HepG2 (cell line): ENCODE measurements at regions not wholly inside any gene's neighbourhood (a gene's known extent, or its start where the extent isn't known, plus 50 kb on each side); places are given as distances from the start of the nearest gene placed in this dataset.

ENCODE experiments used
- ATAC-seq: fragments of 200-7000 bp; cut with Tn5 transposase; 3 replicates; pipeline ENCODE4 v1.9.1; 2020; ENCODE audit warnings: mild to moderate bottlenecking, moderate library complexity
- BruUV-seq: library from RNA; stranded (reverse); fragments of 400-500 nt; replicated peaks from 2 replicates; lab custom pipeline; 2021; lab: Mats Ljungman, UMichigan
- CTCF ChIA-PET: fragments of 300-600 bp; formaldehyde crosslinking; extraction: SDS; loops from one replicate; lab custom pipeline; 2021; ENCODE audit warnings: low total read pairs, inconsistent platforms, low intra/inter-chr PET ratio; lab: Yijun Ruan, JAX
- POLR2A ChIA-PET: fragments of 350-600 bp; sonication (Branson Sonifier 250); formaldehyde crosslinking; loops from one replicate; lab custom pipeline; 2020; ENCODE audit warnings: antibody characterized with exemption, inconsistent platforms; lab: Yijun Ruan, JAX
- DNase-seq: peaks from one replicate; pipeline ENCODE4 v3.0.0-alpha.2; 2015; ENCODE audit warnings: low spot score
- FAIRE-seq: peaks from 3 replicates; lab custom pipeline; 2011; peaks lifted over from hg19 to GRCh38; lab: Jason Lieb, UNC
- H2AFZ ChIP-seq: one replicate; pipeline ENCODE4 v1.6.1; 2011; ENCODE audit warnings: low read length, inconsistent platforms
- H3K27ac ChIP-seq: fragments of 300-600 bp; 3 replicates; pipeline ENCODE4 v1.8.0; 2011; ENCODE audit warnings: mixed run types, mild to moderate bottlenecking, mixed read lengths, low read length, inconsistent platforms; ENCODE audit not compliant: insufficient read depth; ENCODE audit errors: extremely low read length
- H3K27me3 ChIP-seq, 2 experiments: fragments of 200-600 bp in 1 of 2; 2 replicates in 1 of 2; 3 replicates in 1 of 2; pipeline versions ENCODE4 v1.6.0 to v1.8.0; 2011; ENCODE audit warnings: low read length in 2 of 2, mild to moderate bottlenecking in 2 of 2, moderate library complexity in 2 of 2, inconsistent platforms in 1 of 2; ENCODE audit not compliant: insufficient read depth in 2 of 2, control insufficient read depth in 1 of 2
- H3K36me3 ChIP-seq, 2 experiments: fragments of 200-600 bp in 1 of 2; replicated peaks in 1 of 2; 2 replicates in 1 of 2; 3 replicates in 1 of 2; pipeline versions ENCODE4 v1.5.1 to v1.8.0; 2011; ENCODE audit warnings: low read length in 2 of 2, inconsistent platforms in 1 of 2; ENCODE audit not compliant: insufficient read depth in 2 of 2, control insufficient read depth in 1 of 2
- H3K4me1 ChIP-seq: 2 replicates; pipeline ENCODE4 v1.5.1; 2012; ENCODE audit warnings: low read length, inconsistent platforms; ENCODE audit not compliant: insufficient read depth
- H3K4me2 ChIP-seq: 2 replicates; pipeline ENCODE4 v1.6.0; 2011; ENCODE audit warnings: low read depth, low read length, inconsistent platforms
- H3K4me3 ChIP-seq, 3 experiments: fragments of 200-600 bp in 1 of 3; sonication (generic), shearing (Covaris generic) in 1 of 3; replicated peaks in 1 of 3; 2 replicates each; pipeline ENCODE4 v1.5.1; 2011 to 2016; ENCODE audit warnings: low read length in 3 of 3, inconsistent platforms in 2 of 3, low read depth in 2 of 3, mild to moderate bottlenecking in 2 of 3, control low read depth in 1 of 3, mixed read lengths in 1 of 3; ENCODE audit not compliant: insufficient read depth in 1 of 3
- H3K79me2 ChIP-seq: one replicate; pipeline ENCODE4 v1.6.1; 2011; ENCODE audit warnings: low read length, inconsistent platforms; ENCODE audit not compliant: insufficient read depth
- H3K9ac ChIP-seq: 2 replicates; pipeline ENCODE4 v1.6.0; 2011; ENCODE audit warnings: mild to moderate bottlenecking, low read depth, low read length, inconsistent platforms; ENCODE audit not compliant: insufficient read depth
- H3K9me3 ChIP-seq: 2 replicates; pipeline ENCODE4 v1.5.1; 2012; ENCODE audit warnings: mild to moderate bottlenecking, low read length
- H4K20me1 ChIP-seq: 2 replicates; pipeline ENCODE4 v1.6.0; 2011; ENCODE audit warnings: inconsistent platforms, mild to moderate bottlenecking, low read length, moderate library complexity; ENCODE audit not compliant: insufficient read depth
- ATAD3A ChIP-seq: sonication (generic); formaldehyde crosslinking; IDR thresholded peaks from 2 replicates; pipeline ENCODE4 v1.4.0; 2020; ENCODE audit warnings: missing genetic modification reagents
- ATF6 ChIP-seq: sonication (generic); formaldehyde crosslinking; conservative IDR thresholded peaks from 2 replicates; pipeline ENCODE4 v1.4.0; 2020; ENCODE audit warnings: missing genetic modification reagents
- CBX5 ChIP-seq: sonication (generic); formaldehyde crosslinking; IDR thresholded peaks from 2 replicates; pipeline ENCODE4 v1.4.0; 2020; ENCODE audit warnings: missing genetic modification reagents, borderline replicate concordance
- FOXM1 ChIP-seq: sonication (generic); formaldehyde crosslinking; IDR thresholded peaks from 2 replicates; pipeline ENCODE4 v1.5.0; 2020; ENCODE audit warnings: missing genetic modification reagents
- HIVEP1 ChIP-seq: sonication (generic); formaldehyde crosslinking; IDR thresholded peaks from 2 replicates; pipeline ENCODE4 v1.4.0; 2020; ENCODE audit warnings: mild to moderate bottlenecking, missing genetic modification reagents
- HNF1B ChIP-seq: sonication (generic); formaldehyde crosslinking; IDR thresholded peaks from 2 replicates; pipeline ENCODE4 v1.5.1; 2020; ENCODE audit warnings: mild to moderate bottlenecking, moderate library complexity, missing genetic modification reagents
- JUNB ChIP-seq: sonication (generic); formaldehyde crosslinking; IDR thresholded peaks from 2 replicates; pipeline ENCODE4 v1.8.0; 2022; ENCODE audit warnings: missing genetic modification reagents, mild to moderate bottlenecking, borderline replicate concordance
- KDM5B ChIP-seq: sonication (generic); formaldehyde crosslinking; IDR thresholded peaks from 2 replicates; pipeline ENCODE4 v1.4.0; 2020; ENCODE audit warnings: missing genetic modification reagents, mild to moderate bottlenecking, borderline replicate concordance
- MAF1 ChIP-seq: sonication (generic); formaldehyde crosslinking; IDR thresholded peaks from 2 replicates; pipeline ENCODE4 v1.5.0; 2020; ENCODE audit warnings: missing genetic modification reagents, borderline replicate concordance
- PHF8 ChIP-seq: sonication (generic); formaldehyde crosslinking; IDR thresholded peaks from 2 replicates; pipeline ENCODE4 v1.5.0; 2020; ENCODE audit warnings: missing genetic modification reagents
- PLRG1 ChIP-seq: fragments of 450-650 bp; conservative IDR thresholded peaks from 2 replicates; pipeline ENCODE4 v1.6.1; 2016
- PRDM10 ChIP-seq: sonication (generic); formaldehyde crosslinking; IDR thresholded peaks from 2 replicates; pipeline ENCODE4 v1.4.0; 2020; ENCODE audit warnings: low read depth, missing genetic modification reagents
- SP140L ChIP-seq: sonication (generic); formaldehyde crosslinking; IDR thresholded peaks from 2 replicates; pipeline ENCODE4 v1.4.0; 2020; ENCODE audit warnings: missing genetic modification reagents, borderline replicate concordance
- TRAFD1 ChIP-seq: sonication (generic); formaldehyde crosslinking; IDR thresholded peaks from 2 replicates; pipeline ENCODE4 v1.5.1; 2020; ENCODE audit warnings: missing genetic modification reagents, mild to moderate bottlenecking, borderline replicate concordance
- ZNF337 ChIP-seq: sonication (generic); formaldehyde crosslinking; IDR thresholded peaks from 2 replicates; pipeline ENCODE4 v1.5.1; 2020; ENCODE audit warnings: missing genetic modification reagents, low read depth, mild to moderate bottlenecking, borderline replicate concordance
- ZNF616 ChIP-seq: sonication (generic); formaldehyde crosslinking; IDR thresholded peaks from 2 replicates; pipeline ENCODE4 v1.5.0; 2020; ENCODE audit warnings: low read depth, mild to moderate bottlenecking, missing genetic modification reagents
- ZNF678 ChIP-seq: sonication (generic); formaldehyde crosslinking; IDR thresholded peaks from 2 replicates; pipeline ENCODE4 v1.4.0; 2020; ENCODE audit warnings: mild to moderate bottlenecking, missing genetic modification reagents
- ZNF816 ChIP-seq: sonication (generic); formaldehyde crosslinking; IDR thresholded peaks from 2 replicates; pipeline ENCODE4 v1.8.0; 2022; ENCODE audit warnings: missing genetic modification reagents, mild to moderate bottlenecking, borderline replicate concordance
- WGBS: methylation state at CpG from one replicate; pipeline ENCODE4 v1.1.6; 2017; ENCODE audit warnings: low lambda C conversion rate; 5-methylcytosine and 5-hydroxymethylcytosine counted together
- in situ Hi-C: cut with HindIII; loops from 2 replicates; pipeline ENCODE4 v1.10.0; 2017; ENCODE audit warnings: low pct_unique_long_range_greater_than_20kb; ENCODE audit not compliant: extremely low pct_ligation_motif_present
- intact Hi-C: fragments of 100-400 bp; cut with micrococcal nuclease; formaldehyde crosslinking; loops from one replicate; pipeline ENCODE4 v1.10.0; 2022; ENCODE audit not compliant: unreplicated experiment

- Histone ChIP-seq H2AFZ (no peak overlapping the region), H4K20me1 (no peaks in the 10 kb centered on the region), H3K9me3 (no peaks in the 10 kb centered on the region), H3K4me2 (no peak overlapping the region), H3K4me1 (no peaks in the 10 kb centered on the region), H3K4me3 (no peak overlapping the region), H3K27ac (no peak overlapping the region), H3K79me2 (no peaks in the 10 kb centered on the region), H3K36me3 (no peaks in the 10 kb centered on the region), H3K9ac (no peak overlapping the region), H3K27me3 (no peaks in the 10 kb centered on the region)
- DNase-seq (no peak), ATAC-seq (no peak), FAIRE-seq (no peak)
- intact Hi-C loops = no loop called here
- 16% methylated on average over 4 of the region's 4 CpGs for WGBS
- ChIA-PET CTCF (no interaction called here), POLR2A (no interaction called here)
- BruUV-seq = no TSS peak
- in situ Hi-C loops = no loop called here
- TF ChIP-seq PRDM10 (CRISPR knock-in tag) (no peak), KDM5B (CRISPR knock-in tag) (no peak), ZNF337 (CRISPR knock-in tag) (no peak), FOXM1 (CRISPR knock-in tag) (no peak), ZNF616 (no peak), PHF8 (CRISPR knock-in tag) (no peak), MAF1 (CRISPR knock-in tag) (no peak), HIVEP1 (CRISPR knock-in tag) (no peak), TRAFD1 (CRISPR knock-in tag) (no peak), ATF6 (no peak), ZNF816 (CRISPR knock-in tag) (no peak), PLRG1 (no peak), HNF1B (CRISPR knock-in tag) (no peak), JUNB (CRISPR knock-in tag) (no peak), ATAD3A (CRISPR knock-in tag) (no peak), CBX5 (CRISPR knock-in tag) (no peak), ZNF678 (CRISPR knock-in tag) (no peak), SP140L (CRISPR knock-in tag) (no peak)
Measured at GRCh38 chr13:95368998-95369397, 67.7 kb upstream of the ABCC4 start.
